SW480 (cell line): ENCODE measurements at regions not wholly inside any gene's neighbourhood (a gene's known extent, or its start where the extent isn't known, plus 50 kb on each side); places are given as distances from the start of the nearest gene placed in this dataset.
A peak's percentile ranks its signal among the peaks of the same experiment; 100 is the strongest.

Experiments used
- DNase-seq: peaks from one replicate; pipeline ENCODE4 v3.0.0-alpha.2; 2016; ENCODE audit warnings: low spot score

DNA sequence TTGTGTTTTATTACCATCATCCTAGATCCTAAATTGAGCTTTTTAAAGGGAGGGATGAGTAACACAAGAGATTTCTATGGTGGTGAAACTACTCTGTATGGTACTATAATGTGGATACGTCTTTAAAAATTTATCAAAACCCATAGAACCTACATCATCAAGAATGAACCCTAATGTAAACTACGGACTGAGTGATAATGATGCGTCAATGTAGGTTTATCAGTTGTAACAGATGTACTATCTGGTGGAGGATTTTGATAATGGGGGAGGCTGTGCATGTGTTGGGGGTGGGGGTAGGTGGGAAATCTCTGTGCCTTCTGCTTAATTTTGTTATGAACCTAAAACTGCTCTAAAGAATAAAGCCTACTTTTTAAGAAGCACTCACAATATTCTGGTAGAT lies 724.1 kb upstream of the SOX9 start:
- no peak for DNase-seq

DNA sequence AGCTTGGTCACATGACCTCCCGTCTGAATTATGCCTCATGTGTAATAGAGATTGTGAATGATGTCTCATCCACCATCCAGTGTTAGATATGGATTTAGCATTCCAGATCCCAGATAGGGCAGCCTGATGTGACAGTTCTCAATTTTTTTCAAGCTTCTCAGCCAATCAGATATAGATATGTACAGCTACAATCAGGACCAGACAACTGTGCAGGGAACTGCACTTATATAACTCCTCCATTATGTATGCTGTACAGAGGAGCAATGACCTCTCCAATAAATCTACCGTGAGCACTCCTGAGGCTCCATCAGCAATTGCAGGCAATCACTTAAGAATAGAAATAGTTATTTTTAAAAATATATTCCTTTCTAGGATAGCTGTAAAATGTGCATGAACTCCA lies 722.8 kb upstream of the SOX9 start:
- DNase-seq: no peak

DNA sequence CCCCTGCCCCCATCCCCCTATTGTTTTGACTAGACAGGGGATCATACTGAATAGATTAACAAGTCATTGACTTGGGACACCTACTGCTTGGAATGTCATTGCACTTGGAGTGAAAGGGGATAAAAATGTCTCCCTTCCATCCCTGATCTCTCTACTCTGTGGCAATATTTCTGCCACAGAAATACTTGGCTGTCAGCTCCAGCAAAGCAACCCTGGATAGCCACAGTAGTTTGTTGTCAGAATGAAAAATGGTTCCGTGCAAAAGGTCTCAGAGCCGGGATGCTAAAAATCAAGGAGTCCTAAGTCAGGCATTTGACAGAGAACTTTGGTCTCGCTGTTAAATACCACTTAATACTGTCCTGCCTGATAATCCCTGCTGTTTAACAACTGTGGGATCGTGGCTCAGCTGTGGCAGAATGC lies 722.0 kb upstream of the SOX9 start:
- no peak for DNase-seq

DNA sequence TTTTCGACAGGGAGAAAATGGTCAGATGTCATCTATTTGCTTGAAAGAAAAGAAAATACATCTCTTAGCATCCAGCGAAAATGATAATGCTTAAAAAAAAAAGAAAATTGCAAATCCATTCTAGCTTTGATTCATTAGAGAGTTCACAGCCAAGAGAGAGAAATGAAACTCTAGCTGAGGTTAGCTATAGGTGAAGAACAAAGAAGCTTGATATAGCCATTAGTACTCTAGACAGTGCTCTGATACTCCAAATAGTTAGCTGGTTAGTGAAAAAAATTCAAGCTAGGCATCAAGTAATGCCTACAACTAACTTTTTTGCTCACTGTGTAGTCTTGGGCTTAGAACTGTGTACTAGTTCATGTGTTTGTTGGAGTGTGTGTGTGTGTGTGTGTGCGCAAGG lies 721.6 kb upstream of the SOX9 start:
- DNase-seq: no peak

DNA sequence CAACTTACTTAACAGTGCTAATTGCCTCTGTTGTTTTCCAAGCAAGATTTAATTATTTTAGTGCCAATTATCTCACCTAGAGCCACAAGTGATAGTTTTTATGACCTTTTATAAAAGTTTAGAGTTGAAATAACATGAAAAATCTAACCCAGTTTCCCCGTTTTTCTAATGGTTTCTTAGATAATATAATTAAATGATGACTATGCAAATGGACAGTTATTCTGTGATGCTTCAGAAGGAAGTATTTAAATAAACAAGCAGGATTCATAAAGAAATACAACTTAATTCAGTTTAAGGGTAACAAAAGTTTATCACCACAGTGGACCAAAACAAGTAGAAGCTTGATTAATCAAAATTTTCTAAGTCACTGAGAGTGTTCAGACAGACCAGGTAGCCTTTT lies 721.2 kb upstream of the SOX9 start:
- no peak for DNase-seq

DNA sequence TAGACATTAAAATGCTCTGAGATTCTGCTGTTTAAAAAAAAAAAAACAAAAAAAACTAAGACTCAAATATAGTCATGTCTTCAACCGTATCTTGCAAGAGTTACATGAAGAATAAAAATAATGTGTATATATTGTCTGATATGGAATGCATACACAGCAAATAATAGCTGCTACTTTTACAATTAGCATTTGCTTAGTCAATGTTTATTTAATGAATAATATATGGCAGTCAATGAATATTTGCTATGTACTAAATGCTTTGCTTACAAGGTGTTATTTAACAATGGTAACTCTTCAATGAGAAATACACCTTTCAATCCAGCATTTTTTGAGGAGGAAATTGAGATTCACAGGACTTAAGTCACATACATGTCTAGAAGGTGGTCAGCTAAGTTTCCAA lies 718.8 kb upstream of the SOX9 start:
- no peak for DNase-seq

DNA sequence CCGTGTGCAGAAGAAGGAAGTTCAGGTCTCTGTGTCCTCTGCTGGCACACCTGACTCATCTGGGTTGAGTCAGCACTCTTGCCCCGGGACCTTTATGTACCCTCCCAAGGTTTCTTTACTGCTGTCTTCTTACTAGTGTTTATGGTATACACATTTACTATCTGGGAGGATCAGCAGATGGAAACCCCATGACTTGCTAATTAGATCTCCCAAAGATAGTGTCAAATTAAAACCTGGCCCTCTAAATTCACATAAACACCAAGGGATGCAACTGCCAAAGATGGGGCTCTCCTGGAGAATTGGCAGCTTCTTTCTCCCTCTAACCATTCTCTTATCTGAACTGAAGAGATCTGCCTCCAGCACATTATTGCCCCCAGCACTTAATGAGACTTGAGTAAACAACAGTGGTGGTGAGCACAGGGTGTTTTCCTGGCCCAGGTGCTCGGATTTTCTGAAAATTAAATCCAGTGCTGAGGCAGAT lies 718.1 kb upstream of the SOX9 start:
- no peak for DNase-seq

DNA sequence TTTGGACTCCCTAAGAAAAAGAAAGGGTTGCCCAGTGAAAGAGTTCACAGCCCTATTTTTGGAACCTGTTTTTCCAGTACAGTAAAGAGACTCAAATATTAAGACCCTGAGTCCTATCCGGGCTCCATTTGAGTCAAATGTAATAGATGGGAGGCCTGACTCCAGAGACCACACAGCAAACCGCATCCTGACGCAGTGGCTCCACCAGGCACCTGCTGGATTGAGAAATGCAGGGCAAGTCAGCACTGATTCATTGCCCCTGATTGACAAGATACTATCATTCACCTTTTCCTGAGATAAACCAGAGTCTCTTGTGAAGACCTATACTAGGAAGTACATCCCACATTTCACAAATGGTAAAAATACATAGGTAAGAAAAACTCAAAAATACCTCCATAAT lies 715.7 kb upstream of the SOX9 start:
- DNase-seq: no peak

DNA sequence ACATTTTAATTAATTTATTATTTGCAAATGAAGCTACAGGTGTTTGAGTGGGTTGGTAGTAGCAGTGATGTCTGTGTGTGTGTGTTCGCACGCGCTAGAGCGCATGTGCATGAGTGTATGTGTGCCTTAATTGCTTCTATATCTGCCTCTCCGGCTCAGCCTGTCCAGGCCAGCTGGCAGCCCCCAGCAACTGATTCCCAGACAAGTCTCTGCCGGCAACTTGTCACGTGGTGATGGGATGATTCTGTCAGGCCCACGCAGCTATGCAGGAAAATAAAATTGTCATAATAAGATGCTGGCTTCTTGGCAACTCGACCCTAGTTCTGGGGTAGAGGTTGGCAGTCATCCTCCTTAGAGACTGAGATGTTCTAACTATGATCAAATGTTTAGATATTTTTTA lies 712.8 kb upstream of the SOX9 start:
- no peak for DNase-seq

DNA sequence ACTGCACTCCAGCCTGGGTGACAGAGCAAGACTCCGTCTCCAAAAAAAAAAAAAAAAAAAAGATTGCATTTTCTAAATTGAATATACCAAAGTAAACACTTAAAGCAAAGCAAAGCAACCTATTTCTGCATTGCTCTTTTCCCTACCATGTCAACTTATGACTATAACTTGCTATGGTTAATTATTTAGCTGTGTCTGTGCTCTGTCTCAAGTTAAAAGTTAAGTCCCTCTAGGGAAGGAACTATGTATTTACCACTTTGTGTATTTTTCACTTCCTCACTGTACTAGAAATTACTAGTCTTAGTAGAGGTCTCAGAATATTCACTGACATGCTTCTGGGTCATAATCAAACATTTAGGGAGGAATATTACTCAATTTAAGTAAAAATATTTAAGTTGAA lies 711.7 kb upstream of the SOX9 start:
- no peak for DNase-seq

DNA sequence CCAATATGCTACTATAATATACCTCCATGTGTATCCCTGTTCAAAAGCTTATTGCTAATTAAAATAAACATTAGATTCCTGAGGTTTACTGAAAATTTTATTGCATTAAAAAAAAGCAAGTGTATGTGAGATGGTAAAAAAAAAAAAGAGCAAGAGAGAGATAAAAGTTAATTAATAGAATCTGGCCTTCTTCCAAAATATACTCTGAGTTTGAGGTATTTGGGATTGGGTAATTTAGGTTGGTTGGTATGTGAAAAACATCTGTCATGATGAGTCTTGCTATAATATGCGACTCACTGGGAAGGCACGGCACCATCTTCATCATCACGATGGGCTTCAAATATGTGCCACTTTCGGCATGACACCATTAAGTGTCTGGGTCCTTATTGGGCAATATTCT lies 711.1 kb upstream of the SOX9 start:
- no peak for DNase-seq

DNA sequence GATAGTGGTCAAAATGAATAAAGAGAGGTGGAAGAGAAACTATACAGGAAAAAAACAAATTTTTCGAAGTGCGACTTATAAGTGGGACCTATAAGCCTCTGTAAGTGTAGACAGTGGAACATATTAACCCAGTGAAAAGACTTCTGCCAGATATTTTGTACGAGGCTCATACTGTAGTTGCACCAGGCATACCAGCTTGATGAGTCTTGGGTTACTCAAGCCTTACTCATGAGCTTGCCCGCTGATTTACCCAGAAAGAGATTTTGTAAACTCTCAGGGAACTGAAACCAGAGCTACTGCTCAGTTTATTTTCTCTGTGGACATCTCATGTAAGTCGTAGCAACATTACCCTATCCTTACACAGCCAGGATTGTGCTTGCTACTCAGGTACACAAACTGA lies 708.0 kb upstream of the SOX9 start:
- peak; percentile 39 for DNase-seq

DNA sequence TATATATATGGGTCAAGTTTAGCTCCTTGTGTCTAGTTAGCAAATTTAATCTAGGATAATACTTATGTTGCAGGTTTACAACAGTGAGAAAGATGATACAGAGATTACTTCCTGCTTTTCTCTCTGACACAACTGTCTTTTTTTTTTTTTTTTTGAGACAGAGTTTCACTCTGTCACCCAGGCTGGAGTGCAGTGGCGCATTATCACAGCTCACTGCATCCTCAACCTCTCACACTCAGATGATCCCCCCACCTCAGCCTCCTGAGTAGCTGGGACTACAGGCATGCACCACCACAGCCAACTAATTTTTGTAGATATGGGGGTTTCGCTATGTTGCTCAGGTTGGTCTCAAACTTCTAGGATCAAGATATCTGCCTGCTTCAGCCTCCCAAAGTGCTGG lies 706.9 kb upstream of the SOX9 start:
- DNase-seq: no peak

DNA sequence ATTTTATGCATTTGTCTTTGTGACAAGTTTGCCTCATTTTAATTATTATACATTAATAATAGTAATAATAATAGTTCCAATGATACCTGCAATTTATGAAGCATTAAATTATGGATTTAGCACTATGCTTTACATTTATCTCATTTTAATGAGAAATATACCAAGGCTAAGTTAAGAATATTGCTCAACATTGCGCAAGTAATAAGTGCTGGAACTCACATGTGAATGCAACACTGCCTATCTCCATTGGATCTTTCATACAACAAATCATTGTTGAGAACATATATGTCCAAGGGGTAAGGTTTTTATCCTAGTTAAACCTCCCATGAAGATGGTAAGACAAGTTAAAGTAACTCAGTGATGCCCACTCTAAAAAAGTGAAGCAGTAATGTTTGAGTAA lies 703.7 kb upstream of the SOX9 start:
- no peak for DNase-seq

DNA sequence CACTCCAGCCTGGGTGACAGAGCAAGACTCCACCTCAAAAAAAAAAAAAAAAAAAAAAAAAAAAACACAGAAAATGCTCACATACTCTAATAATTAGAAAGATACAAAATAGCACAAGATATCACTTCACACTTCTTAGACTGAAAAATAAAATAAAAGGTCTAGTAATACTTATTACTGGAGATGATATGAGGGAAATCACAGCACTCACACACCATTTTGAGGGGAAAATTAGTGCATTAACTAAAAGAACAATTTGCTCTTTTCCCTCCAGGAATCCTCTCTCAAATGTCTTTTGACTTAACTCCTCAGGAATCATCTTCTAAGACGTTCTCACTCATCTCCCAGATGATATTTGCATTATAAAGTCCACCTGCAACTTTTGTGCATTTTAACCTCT lies 697.9 kb upstream of the SOX9 start:
- no peak for DNase-seq

DNA sequence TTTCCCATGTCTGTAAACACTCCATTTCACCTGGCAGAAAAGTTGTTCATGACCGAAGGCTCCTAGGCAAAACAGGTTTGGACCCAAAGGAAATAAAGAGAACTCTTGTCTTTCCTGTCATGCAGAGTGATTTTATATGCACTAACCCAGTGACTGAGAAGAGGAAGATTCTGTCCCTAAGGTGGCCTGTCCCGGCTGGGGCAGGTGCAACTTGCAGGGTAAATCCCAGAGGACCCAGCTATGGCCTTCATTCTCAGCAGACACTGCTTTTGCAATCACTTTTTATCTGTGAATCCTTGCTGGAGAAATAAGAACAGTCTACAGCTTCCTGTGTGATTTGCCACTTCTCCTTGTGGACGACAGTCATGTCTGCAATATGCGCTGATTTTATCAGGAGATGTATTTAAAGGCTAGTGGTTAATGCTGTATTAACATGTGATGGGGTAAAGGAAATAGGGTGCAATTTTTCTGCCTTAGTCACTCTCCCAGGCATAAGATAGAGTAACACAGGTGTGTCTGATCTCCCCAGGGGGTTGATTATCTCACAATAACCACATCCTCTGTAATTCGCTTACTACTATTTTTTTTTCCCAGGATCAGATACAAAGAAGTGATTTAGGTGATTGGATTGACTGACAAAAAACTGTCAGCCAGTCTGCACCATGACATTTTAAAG lies 696.8 kb upstream of the SOX9 start:
- peak; percentile 98 for DNase-seq

DNA sequence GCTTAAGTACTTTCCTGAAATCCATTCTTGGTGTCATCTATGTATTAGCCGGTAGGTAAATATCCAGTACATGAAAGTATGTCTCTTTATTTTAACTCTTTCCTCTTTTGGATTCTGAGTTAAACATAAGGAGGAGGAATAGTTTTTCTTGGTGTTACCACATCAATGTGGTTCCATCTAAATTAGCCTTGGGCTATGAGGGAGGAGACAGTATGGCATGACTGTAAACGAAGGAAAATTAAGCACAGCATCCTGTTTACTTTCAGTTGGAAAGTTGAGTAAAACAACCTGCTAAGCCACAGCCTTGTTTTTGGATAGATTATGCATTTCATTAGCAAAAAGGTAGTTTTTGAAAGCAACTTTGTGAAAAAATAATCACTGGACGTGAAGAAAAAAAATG lies 693.0 kb upstream of the SOX9 start:
- DNase-seq: no peak

DNA sequence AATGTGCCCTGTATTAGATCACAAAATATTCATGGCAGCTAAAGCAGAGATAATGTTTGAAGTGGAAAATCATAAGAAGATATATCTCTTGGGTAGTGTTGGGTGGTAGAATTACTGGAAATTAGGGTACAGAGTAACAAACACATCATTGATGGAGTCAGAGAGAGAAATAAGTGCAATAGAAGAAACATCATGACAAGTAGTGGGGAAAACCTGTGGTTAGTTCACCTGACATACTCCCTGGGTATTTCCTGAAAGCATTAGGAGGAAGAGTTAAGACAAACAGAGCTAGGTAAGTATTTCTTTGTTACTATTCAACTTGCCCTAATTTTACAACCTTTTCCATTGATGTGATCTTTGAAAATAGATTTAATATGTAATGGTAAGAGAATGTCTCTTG lies 691.9 kb upstream of the SOX9 start:
- no peak for DNase-seq

DNA sequence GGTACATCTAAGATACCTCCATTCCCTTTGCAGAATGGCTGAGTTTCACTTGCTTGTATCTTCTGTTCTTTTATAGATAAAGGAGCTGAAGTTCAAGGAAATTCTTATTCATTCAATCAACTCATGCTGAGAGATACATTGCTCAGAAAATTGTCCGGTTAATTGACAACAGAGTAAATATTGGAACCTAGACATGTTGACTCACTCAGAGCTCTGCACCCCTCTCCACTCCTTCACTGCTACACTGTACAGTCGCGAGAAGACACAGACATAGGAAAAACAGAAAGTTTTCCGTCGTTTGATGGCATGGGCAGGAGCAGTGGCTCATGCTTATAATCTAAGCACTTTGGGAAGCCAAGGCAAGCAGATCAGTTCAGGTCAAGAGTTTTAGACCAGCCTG lies 690.5 kb upstream of the SOX9 start:
- no peak for DNase-seq

DNA sequence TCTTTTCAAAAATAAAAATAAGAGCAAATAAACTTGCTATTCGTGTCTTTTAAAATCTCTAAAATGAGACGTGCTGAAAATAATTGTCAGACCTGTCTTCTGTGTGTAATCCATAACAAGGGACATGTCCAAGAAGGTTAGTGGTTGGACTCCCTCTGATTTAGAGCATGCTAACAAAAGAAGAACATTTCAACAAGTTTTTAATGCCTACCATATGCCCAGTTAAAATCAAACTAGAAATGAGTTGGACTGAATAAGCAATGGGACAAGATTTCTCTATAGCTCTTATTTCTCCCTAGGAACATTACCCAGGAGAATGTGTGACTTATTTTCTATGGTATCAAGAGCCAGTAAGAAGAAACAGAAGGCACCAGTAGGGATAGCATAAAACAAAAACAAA lies 689.7 kb upstream of the SOX9 start:
- DNase-seq: no peak

DNA sequence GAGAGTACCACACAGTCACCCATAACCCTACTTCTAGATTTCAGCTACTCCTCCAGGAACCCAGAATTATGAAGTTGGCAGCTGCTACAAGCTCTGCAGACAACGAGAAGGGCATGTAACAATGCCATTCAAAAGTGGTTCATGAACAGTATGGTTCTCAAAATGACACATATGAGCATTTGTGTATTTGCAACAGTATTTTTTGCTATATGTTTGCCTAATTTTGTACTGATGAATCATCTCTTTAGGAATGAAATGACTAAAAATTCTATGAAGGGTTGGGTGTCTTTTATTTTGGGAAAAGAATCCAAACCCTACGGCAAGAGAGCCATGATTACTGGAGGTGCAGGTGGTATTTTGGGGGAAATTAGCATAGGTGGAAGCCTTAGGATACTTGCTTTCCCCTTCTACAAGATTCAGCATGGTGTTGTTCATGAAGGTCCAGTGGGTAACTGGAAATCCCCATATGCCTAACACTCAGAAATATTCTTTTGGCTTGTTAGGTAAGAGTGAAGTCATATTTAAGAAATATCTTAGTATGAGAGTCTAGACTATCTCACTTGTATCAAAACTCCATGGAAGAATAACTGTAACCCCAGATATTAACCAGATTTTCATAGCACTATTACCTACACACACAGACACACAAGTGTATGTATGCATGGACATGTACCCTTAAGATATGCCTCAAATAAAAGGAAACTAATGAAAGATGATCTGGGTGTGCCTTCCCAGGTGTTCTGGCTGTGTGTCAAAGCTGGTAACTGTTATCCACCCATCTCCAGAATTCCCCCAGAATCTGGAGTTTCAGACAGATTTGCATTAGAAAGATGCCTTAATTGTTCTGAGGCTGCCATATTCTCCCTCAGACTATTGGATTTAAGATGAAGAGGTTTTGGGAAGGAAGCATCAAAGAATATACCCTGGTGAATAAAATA lies 688.2 kb upstream of the SOX9 start:
- no peak for DNase-seq

DNA sequence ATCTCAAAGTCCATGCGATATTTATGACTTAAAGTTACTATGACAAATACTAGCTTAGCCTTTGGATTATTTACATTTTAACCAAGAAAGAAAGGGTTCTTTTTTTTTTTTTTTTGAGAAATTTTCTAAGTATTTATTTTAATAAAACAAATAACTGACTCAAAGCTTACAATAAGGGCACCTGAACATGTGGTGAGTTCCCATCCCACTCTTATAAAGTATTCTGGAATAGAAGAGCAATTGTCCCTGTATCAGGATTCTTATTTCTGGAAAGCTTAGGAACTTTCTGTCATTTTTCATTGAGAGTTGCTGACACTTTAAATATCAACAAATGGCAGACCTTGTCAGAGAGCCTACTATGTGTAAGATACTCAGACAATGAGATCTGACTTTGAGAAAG lies 686.1 kb upstream of the SOX9 start:
- DNase-seq: no peak

DNA sequence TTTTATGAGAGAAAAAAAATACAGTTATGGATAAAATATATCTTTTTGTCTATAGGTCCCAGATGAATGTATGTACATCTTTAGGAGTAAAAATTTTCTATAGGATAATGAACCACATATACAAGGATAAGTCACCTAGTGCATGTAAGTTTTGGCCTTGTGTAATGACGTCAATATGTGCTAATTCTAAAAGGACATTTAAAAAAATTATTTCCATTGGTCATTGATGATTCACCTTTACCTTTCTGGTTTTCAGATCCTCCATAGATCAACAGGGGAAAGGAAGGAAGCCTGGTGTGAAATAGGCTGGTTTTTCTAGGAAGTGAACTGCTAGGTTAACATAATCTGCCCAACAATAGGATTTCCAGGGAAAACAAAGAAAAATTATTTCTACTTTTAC lies 684.3 kb upstream of the SOX9 start:
- DNase-seq: no peak

DNA sequence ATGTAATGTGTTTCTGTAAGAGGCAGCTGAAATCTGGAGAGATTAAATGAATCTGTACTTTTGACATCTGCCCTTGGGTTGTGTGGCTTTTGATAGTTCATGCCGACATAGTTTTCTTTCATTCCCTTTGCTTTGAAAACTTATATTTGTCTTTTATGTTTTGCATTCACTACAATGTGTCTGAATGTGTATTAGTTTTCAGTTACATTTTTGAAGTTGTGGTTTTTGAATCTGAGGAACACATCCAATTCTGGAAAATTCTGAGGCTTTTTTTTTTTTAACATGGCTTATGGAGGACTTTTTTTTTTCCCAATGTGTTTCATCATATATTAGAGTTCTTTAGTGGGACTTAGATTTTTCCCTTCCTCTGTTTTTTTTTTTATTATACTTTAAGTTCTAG lies 683.7 kb upstream of the SOX9 start:
- no peak for DNase-seq
